Astrocyte (in vitro differentiated cells and primary cell): ENCODE measurements at regions not wholly inside any gene's neighbourhood (a gene's known extent, or its start where the extent isn't known, plus 50 kb on each side); places are given as distances from the start of the nearest gene placed in this dataset.

Source experiments
- DNase-seq: peaks from one replicate; pipeline ENCODE4 v3.0.0-alpha.2; 2010; ENCODE audit warnings: low read depth
- FAIRE-seq: peaks from 2 replicates; lab custom pipeline; 2011; peaks lifted over from hg19 to GRCh38; lab: Jason Lieb, UNC
- H2AFZ ChIP-seq: 2 replicates; pipeline ENCODE4 v1.6.0; 2012; ENCODE audit warnings: low read depth, low read length, inconsistent platforms
- H3K27ac ChIP-seq: 2 replicates; pipeline ENCODE4 v1.5.1; 2011; ENCODE audit warnings: low read depth, low read length, inconsistent platforms
- H3K27me3 ChIP-seq: 2 replicates; pipeline ENCODE4 v1.6.0; 2011; ENCODE audit warnings: low read length, inconsistent platforms; ENCODE audit not compliant: insufficient read depth
- H3K36me3 ChIP-seq: 2 replicates; pipeline ENCODE4 v1.5.1; 2011; ENCODE audit warnings: low read length, inconsistent platforms; ENCODE audit not compliant: insufficient read depth
- H3K4me1 ChIP-seq: 2 replicates; pipeline ENCODE4 v1.5.1; 2011; ENCODE audit warnings: low read length, inconsistent platforms; ENCODE audit not compliant: insufficient read depth
- H3K4me2 ChIP-seq: 2 replicates; pipeline ENCODE4 v1.6.0; 2012; ENCODE audit warnings: low read length, inconsistent platforms
- H3K4me3 ChIP-seq: 2 replicates; pipeline ENCODE4 v1.5.1; 2011; ENCODE audit warnings: low read depth, mild to moderate bottlenecking, low read length, inconsistent platforms; ENCODE audit not compliant: insufficient read depth
- H3K79me2 ChIP-seq: 2 replicates; pipeline ENCODE4 v1.6.0; 2012; ENCODE audit warnings: mild to moderate bottlenecking, low read length, inconsistent platforms; ENCODE audit not compliant: insufficient read depth
- H3K9ac ChIP-seq: 2 replicates; pipeline ENCODE4 v1.6.0; 2012; ENCODE audit warnings: mild to moderate bottlenecking, low read length, inconsistent platforms
- H3K9me3 ChIP-seq: 2 replicates; pipeline ENCODE4 v1.5.1; 2012; ENCODE audit warnings: low read depth, mild to moderate bottlenecking, low read length, inconsistent platforms; ENCODE audit not compliant: insufficient read depth
- H4K20me1 ChIP-seq: 2 replicates; pipeline ENCODE4 v1.6.0; 2012; ENCODE audit warnings: low read length, inconsistent platforms; ENCODE audit not compliant: insufficient read depth
- H3K27ac Mint-ChIP-seq: one replicate; pipeline ENCODE4 v1.8.0; 2021; ENCODE audit warnings: mild to moderate bottlenecking, mixed read lengths; ENCODE audit not compliant: unreplicated experiment
- H3K27me3 Mint-ChIP-seq: one replicate; pipeline ENCODE4 v1.8.0; 2021; ENCODE audit warnings: low read depth, mixed read lengths; ENCODE audit not compliant: unreplicated experiment
- H3K36me3 Mint-ChIP-seq: one replicate; pipeline ENCODE4 v1.8.0; 2021; ENCODE audit warnings: low read depth, mixed read lengths; ENCODE audit not compliant: unreplicated experiment
- H3K4me1 Mint-ChIP-seq: one replicate; pipeline ENCODE4 v1.8.0; 2021; ENCODE audit warnings: low read depth, mixed read lengths; ENCODE audit not compliant: unreplicated experiment
- H3K4me3 Mint-ChIP-seq: one replicate; pipeline ENCODE4 v1.8.0; 2021; ENCODE audit warnings: mild to moderate bottlenecking, moderate library complexity, mixed read lengths; ENCODE audit not compliant: unreplicated experiment
- H3K9me3 Mint-ChIP-seq: one replicate; pipeline ENCODE4 v1.8.0; 2021; ENCODE audit warnings: mild to moderate bottlenecking, mixed read lengths; ENCODE audit not compliant: unreplicated experiment
- CTCF ChIP-seq: IDR thresholded peaks from 2 replicates; pipeline ENCODE4 v1.5.1; 2011; ENCODE audit warnings: low read depth, mild to moderate bottlenecking, inconsistent platforms, low read length, moderate library complexity; ENCODE audit not compliant: insufficient read depth
- EZH2 ChIP-seq: IDR thresholded peaks from 2 replicates; pipeline ENCODE4 v1.6.1; 2012; ENCODE audit warnings: mild to moderate bottlenecking, low read length, inconsistent platforms; ENCODE audit not compliant: insufficient read depth

- TF ChIP-seq EZH2 (no peak), CTCF (no peak)
- no peaks in the 10 kb centered on the region for H3K4me1 ChIP-seq
- H3K9me3 ChIP-seq, result no peaks in the 10 kb centered on the region
- no peak overlapping the region for H3K4me3 ChIP-seq
- H2AFZ ChIP-seq, result no peak overlapping the region
- H3K27me3 ChIP-seq, result no peaks in the 10 kb centered on the region
- no peaks in the 10 kb centered on the region for H3K36me3 ChIP-seq
- DNase-seq (no peak), FAIRE-seq (no peak)
- H4K20me1 ChIP-seq, result no peaks in the 10 kb centered on the region
- Mint-ChIP-seq H3K4me3 (no peak overlapping the region), H3K27me3 (no peaks in the 10 kb centered on the region), H3K9me3 (no peaks in the 10 kb centered on the region), H3K4me1 (no peaks in the 10 kb centered on the region), H3K27ac (no peak overlapping the region), H3K36me3 (no peaks in the 10 kb centered on the region)
- H3K9ac ChIP-seq, result no peak overlapping the region
- no peak overlapping the region for H3K4me2 ChIP-seq
- no peaks in the 10 kb centered on the region for H3K79me2 ChIP-seq
- H3K27ac ChIP-seq, result no peak overlapping the region
Observed at GRCh38 chrY:3037471-3037870, 102.3 kb downstream of the ZFY start.

GRCh38 chrY:3040415-3040814, 105.2 kb downstream of the ZFY start:
- Histone ChIP-seq H3K36me3 (no peaks in the 10 kb centered on the region), H3K4me1 (no peaks in the 10 kb centered on the region), H2AFZ (no peak overlapping the region), H3K9ac (no peak overlapping the region), H3K27ac (no peak overlapping the region), H3K4me2 (no peak overlapping the region), H3K9me3 (no peaks in the 10 kb centered on the region), H3K79me2 (no peaks in the 10 kb centered on the region), H3K4me3 (no peak overlapping the region), H3K27me3 (no peaks in the 10 kb centered on the region), H4K20me1 (no peaks in the 10 kb centered on the region)
- Mint-ChIP-seq H3K27me3 (no peaks in the 10 kb centered on the region), H3K27ac (no peak overlapping the region), H3K4me1 (no peaks in the 10 kb centered on the region), H3K9me3 (no peaks in the 10 kb centered on the region), H3K36me3 (no peaks in the 10 kb centered on the region), H3K4me3 (no peak overlapping the region)
- DNase-seq (no peak), FAIRE-seq (no peak)
- TF ChIP-seq EZH2, result no peak

- no peak overlapping the region for H3K4me3 ChIP-seq
- no peak for TF ChIP-seq EZH2
- TF ChIP-seq CTCF, result no peak
- no peaks in the 10 kb centered on the region for H3K4me1 ChIP-seq
- H3K79me2 ChIP-seq, result no peaks in the 10 kb centered on the region
- DNase-seq (no peak), FAIRE-seq (no peak)
- no peak overlapping the region for H3K4me2 ChIP-seq
- H3K36me3 Mint-ChIP-seq, result no peaks in the 10 kb centered on the region
- no peak overlapping the region for H3K27ac Mint-ChIP-seq
- no peak overlapping the region for H2AFZ ChIP-seq
- no peaks in the 10 kb centered on the region for H3K9me3 ChIP-seq
- H3K4me1 Mint-ChIP-seq, result no peaks in the 10 kb centered on the region
- H3K9ac ChIP-seq, result no peak overlapping the region
- no peaks in the 10 kb centered on the region for H3K27me3 Mint-ChIP-seq
- no peaks in the 10 kb centered on the region for H3K27me3 ChIP-seq
- H4K20me1 ChIP-seq, result no peaks in the 10 kb centered on the region
- no peaks in the 10 kb centered on the region for H3K36me3 ChIP-seq
- no peak overlapping the region for H3K27ac ChIP-seq
- H3K9me3 Mint-ChIP-seq, result no peaks in the 10 kb centered on the region
- no peak overlapping the region for H3K4me3 Mint-ChIP-seq
Observed at GRCh38 chrY:3041985-3042384, 106.8 kb downstream of the ZFY start.
